Karpas-422 (cell line): ENCODE measurements at regions not wholly inside any gene's neighbourhood (a gene's known extent, or its start where the extent isn't known, plus 50 kb on each side); places are given as distances from the start of the nearest gene placed in this dataset.

Source experiments
- DNase-seq: peaks from one replicate; pipeline ENCODE4 v3.0.0-alpha.2; 2015
- H2AFZ ChIP-seq: fragments of 200-600 bp; sonication (generic); 2 replicates; pipeline ENCODE4 v1.6.1; 2014; ENCODE audit warnings: antibody characterized with exemption, low read length, mixed read lengths
- H3K27ac ChIP-seq: fragments of 200-600 bp; sonication (generic); 2 replicates; pipeline ENCODE4 v1.5.1; 2014; ENCODE audit warnings: mild to moderate bottlenecking, low read length, moderate library complexity
- H3K27me3 ChIP-seq: fragments of 200-600 bp; sonication (generic); 2 replicates; pipeline ENCODE4 v1.6.1; 2014; ENCODE audit warnings: low read length, mixed read lengths
- H3K36me3 ChIP-seq: fragments of 200-600 bp; sonication (generic); 2 replicates; pipeline ENCODE4 v1.6.1; 2014; ENCODE audit warnings: low read length, mixed read lengths; ENCODE audit not compliant: insufficient read depth
- H3K4me1 ChIP-seq: fragments of 200-600 bp; sonication (generic); 2 replicates; pipeline ENCODE4 v1.6.1; 2014; ENCODE audit warnings: mild to moderate bottlenecking, low read length, mixed read lengths
- H3K4me2 ChIP-seq: fragments of 200-600 bp; sonication (generic); 2 replicates; pipeline ENCODE4 v1.6.1; 2014; ENCODE audit warnings: low read length, low read depth, mild to moderate bottlenecking; ENCODE audit not compliant: poor library complexity, severe bottlenecking
- H3K4me3 ChIP-seq: fragments of 200-600 bp; sonication (generic); 2 replicates; pipeline ENCODE4 v1.5.1; 2014; ENCODE audit warnings: mild to moderate bottlenecking, antibody characterized with exemption, low read length, mixed read lengths
- H3K79me2 ChIP-seq: fragments of 200-600 bp; sonication (generic); 2 replicates; pipeline ENCODE4 v1.6.1; 2014; ENCODE audit warnings: mild to moderate bottlenecking, low read length, mixed read lengths
- H3K9ac ChIP-seq: fragments of 200-600 bp; sonication (generic); 2 replicates; pipeline ENCODE4 v1.6.0; 2014; ENCODE audit warnings: low read length
- H3K9me2 ChIP-seq: fragments of 200-600 bp; sonication (generic), shearing (Covaris generic); replicated peaks from 2 replicates; pipeline ENCODE4 v1.6.0; 2014; ENCODE audit warnings: mild to moderate bottlenecking, low read length, moderate library complexity; ENCODE audit not compliant: insufficient read depth
- H3K9me3 ChIP-seq: fragments of 300-700, 200-600 bp; sonication (generic); 2 replicates; pipeline ENCODE4 v1.6.1; 2014; ENCODE audit warnings: low read length, mixed read lengths
- H4K20me1 ChIP-seq: fragments of 200-600 bp; sonication (generic); 2 replicates; pipeline ENCODE4 v1.6.1; 2014; ENCODE audit warnings: mild to moderate bottlenecking, antibody characterized with exemption, low read length, low read depth; ENCODE audit not compliant: insufficient read depth

DNA sequence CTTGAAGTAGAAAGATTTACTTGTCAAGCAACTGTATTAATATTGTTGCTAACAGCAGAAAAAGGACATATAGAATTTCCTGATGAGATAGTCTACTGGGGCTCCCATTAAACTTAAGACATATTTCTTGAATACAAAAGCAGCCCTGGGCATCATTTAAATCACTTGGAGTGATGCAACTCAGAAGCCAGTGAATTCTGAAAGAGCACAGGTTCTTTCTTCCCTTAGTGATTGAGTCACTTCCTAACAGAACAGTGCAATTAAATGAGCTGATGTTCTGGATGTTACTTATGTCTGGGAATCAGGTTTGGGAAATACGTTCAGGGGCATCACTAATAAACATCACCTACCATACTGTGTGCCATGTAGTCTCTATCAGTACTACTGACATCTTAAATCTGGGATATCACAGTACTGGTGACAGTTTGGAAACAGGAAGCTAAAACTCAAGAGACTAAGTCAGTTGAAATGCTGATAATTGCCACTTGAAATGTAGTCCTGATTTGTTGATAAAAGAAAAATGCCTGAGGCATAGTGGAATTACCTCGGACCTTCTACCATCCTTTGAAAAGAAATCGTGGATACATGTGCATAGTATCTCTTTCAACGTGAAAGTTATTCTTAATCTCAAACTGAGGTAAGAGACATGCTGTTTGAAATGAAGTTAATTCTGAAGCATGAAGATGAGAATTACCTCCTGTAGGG is 249.2 kb upstream of the GPRIN3 start:
- no peak overlapping the region for H3K27ac ChIP-seq
- DNase-seq, result no peak
- H3K79me2 ChIP-seq, result no peaks in the 10 kb centered on the region
- H3K9me3 ChIP-seq, result no peaks in the 10 kb centered on the region
- H2AFZ ChIP-seq, result no peak overlapping the region
- no peaks in the 10 kb centered on the region for H3K4me1 ChIP-seq
- no peak overlapping the region for H3K4me3 ChIP-seq
- H4K20me1 ChIP-seq, result no peaks in the 10 kb centered on the region
- no peaks in the 10 kb centered on the region for H3K9me2 ChIP-seq
- H3K4me2 ChIP-seq, result no peak overlapping the region
- no peaks in the 10 kb centered on the region for H3K36me3 ChIP-seq
- H3K27me3 ChIP-seq, result no peaks in the 10 kb centered on the region
- no peak overlapping the region for H3K9ac ChIP-seq

DNA sequence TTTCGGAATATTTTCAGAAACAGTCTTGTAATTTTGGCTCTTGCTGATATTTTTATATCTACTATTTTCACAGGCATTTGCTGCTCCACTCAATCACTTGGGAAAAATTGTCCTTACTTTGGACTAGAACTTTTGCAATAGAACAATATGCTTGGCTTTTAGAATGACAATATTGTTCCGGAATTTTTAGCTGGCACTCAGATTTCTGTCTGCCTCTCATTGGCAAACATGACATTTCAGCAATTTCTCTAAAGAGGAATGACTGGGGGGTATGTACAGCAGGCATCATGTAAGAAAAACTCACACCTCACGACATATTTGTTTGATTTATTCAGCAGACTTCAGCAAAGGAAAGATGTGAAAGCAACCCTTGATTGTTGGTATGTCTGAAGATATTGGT is 243.6 kb upstream of the GPRIN3 start:
- H3K27ac ChIP-seq, result no peak overlapping the region
- no peak for DNase-seq

DNA sequence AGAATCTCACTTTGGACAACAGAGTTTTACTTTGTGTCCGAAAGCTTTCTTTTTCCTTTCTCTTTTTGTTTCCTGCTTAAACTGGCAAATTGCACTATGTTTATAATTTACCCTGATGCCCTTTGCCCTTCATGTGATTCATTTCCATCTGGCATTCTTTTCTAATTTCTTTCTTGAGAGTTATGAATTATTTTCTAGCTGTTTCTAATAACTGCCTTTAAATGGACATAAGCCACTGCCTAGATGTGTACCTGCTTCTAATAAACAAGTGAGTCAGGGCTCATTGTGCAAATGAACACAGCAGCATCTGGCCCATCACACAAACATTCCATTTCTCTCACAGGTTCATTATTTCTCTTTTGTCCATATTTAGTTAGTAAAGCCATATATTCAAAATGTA is 242.3 kb upstream of the GPRIN3 start:
- H3K4me2 ChIP-seq, result no peak overlapping the region
- H3K4me1 ChIP-seq, result no peaks in the 10 kb centered on the region
- no peaks in the 10 kb centered on the region for H3K36me3 ChIP-seq
- no peaks in the 10 kb centered on the region for H3K9me3 ChIP-seq
- H3K27ac ChIP-seq, result no peak overlapping the region
- DNase-seq, result no peak
- H3K27me3 ChIP-seq, result 0 out of 2 replicates have a peak, but pooled peaks cover 2% of the 10 kb centered on the region
- no peak overlapping the region for H2AFZ ChIP-seq
- no peak overlapping the region for H3K4me3 ChIP-seq
- no peaks in the 10 kb centered on the region for H3K9me2 ChIP-seq
- no peak overlapping the region for H3K9ac ChIP-seq
- no peaks in the 10 kb centered on the region for H3K79me2 ChIP-seq
- no peaks in the 10 kb centered on the region for H4K20me1 ChIP-seq

More for the DNA sequence above, 243.6 kb upstream of the GPRIN3 start:
- no peaks in the 10 kb centered on the region for H3K79me2 ChIP-seq
- H3K9me3 ChIP-seq, result no peaks in the 10 kb centered on the region
- no peaks in the 10 kb centered on the region for H4K20me1 ChIP-seq
- no peak overlapping the region for H2AFZ ChIP-seq
- H3K4me2 ChIP-seq, result no peak overlapping the region
- 0 out of 2 replicates have a peak, but pooled peaks cover 2% of the 10 kb centered on the region for H3K27me3 ChIP-seq
- H3K4me1 ChIP-seq, result no peaks in the 10 kb centered on the region
- no peak overlapping the region for H3K4me3 ChIP-seq
- no peaks in the 10 kb centered on the region for H3K36me3 ChIP-seq
- no peak overlapping the region for H3K9ac ChIP-seq
- H3K9me2 ChIP-seq, result no peaks in the 10 kb centered on the region

DNA sequence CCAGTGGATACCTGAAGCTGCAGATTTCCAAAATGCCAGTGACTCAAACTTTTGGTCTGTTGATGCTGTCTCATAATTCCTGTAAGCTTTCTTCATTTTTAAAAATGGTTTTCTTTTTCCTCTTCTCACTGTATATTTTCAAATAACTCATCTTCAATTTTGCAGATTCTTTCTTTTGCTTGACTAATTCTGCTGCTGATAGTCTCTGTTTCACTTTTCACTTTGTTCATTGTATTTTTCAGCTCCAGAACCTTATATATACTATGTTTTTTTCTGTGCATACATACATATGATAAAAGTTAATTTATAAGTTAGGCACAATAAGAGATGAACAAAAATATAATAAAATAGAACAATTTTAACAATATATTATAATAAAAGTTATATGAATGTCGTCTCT is 237.7 kb upstream of the GPRIN3 start:
- Histone ChIP-seq H3K79me2 (no peaks in the 10 kb centered on the region), H3K36me3 (no peaks in the 10 kb centered on the region), H3K4me3 (no peak overlapping the region), H3K27me3 (no peaks in the 10 kb centered on the region), H3K4me1 (no peaks in the 10 kb centered on the region), H3K9me2 (no peaks in the 10 kb centered on the region; the same call in 1 of the 2 replicates), H4K20me1 (no peaks in the 10 kb centered on the region), H3K9ac (no peak overlapping the region), H2AFZ (no peak overlapping the region), H3K27ac (no peak overlapping the region), H3K9me3 (peaks cover 11% of the 10 kb centered on the region; the same call in 1 of the 2 replicates), H3K4me2 (no peak overlapping the region)
- no peak for DNase-seq

DNA sequence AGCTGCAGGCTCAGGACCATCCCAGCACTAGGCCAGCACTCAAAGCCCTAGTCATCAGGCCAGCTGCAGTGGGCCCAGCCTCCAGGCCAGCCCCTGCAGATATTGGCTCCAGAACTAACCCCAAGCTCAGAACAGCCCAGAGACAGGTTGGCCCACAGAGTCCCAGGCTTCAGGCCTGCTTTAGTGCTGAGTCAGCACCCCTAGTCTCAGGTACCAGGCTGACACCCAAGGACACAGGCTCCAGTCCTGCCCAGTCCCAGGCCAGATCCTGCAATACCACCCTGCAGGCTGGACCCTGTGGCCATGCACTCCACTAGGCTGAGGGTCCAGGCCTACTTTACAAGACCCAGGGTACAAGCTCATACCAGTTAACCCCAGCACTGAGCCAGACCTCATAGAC is 234.4 kb upstream of the GPRIN3 start:
- no peak overlapping the region for H3K4me3 ChIP-seq
- no peaks in the 10 kb centered on the region for H4K20me1 ChIP-seq
- H3K4me1 ChIP-seq, result no peaks in the 10 kb centered on the region
- H3K27me3 ChIP-seq, result no peaks in the 10 kb centered on the region
- H3K9ac ChIP-seq, result no peak overlapping the region
- no peak overlapping the region for H3K4me2 ChIP-seq
- H2AFZ ChIP-seq, result no peak overlapping the region
- H3K79me2 ChIP-seq, result no peaks in the 10 kb centered on the region
- H3K36me3 ChIP-seq, result no peaks in the 10 kb centered on the region
- no peak for DNase-seq
- no peak overlapping the region for H3K27ac ChIP-seq
- H3K9me2 ChIP-seq, result no peaks in the 10 kb centered on the region; the same call in 1 of the 2 replicates
- H3K9me3 ChIP-seq, result peaks cover 11% of the 10 kb centered on the region; the same call in 1 of the 2 replicates

DNA sequence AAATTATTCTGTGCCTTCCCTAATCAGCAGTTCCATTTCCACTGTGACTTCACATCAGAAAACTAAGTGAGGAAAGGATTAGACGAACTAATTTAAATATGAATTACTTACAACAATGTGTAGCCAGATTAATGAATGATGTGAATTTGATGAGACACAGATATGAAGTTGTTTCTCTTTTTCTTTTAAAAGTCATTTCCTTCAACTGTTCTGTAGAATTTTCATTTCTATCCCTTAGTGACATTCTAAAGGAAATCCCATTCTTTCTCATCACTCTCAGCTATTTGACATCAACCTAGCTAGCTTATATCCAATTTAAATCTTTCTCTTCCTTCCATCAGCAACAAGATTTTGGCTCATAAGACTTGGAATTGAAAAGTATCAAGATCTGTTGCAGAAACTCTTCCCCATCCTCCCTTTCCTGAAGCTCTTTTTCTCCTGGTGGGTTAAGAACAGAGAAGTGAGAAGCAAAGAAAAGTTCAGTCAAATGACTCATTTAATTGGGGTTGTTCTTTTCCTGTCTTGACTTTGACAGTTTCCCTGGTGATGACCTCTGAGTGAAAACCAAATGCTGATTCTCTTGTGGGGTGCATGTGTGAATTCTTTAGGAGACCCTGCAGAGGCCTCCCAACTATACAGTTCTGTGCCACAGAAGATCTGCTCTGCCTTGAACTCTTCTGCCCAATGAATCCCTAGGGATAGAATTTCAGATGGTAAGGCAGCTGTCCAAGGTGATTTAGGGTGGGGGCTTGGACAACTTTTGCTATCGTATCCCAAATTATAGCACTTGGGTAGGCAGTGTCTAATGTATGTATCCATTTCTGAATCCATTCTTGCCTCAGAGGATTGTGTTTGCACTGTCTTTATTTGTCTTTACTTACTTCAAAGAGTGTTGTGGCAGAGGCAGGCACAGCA is 232.5 kb upstream of the GPRIN3 start:
- H3K4me1 ChIP-seq, result no peaks in the 10 kb centered on the region
- no peak overlapping the region for H3K27ac ChIP-seq
- H3K9me2 ChIP-seq, result no peaks in the 10 kb centered on the region; the same call in 1 of the 2 replicates
- H3K4me2 ChIP-seq, result no peak overlapping the region
- DNase-seq, result no peak
- no peaks in the 10 kb centered on the region for H3K27me3 ChIP-seq
- no peaks in the 10 kb centered on the region for H4K20me1 ChIP-seq
- no peak overlapping the region for H3K4me3 ChIP-seq
- no peak overlapping the region for H3K9ac ChIP-seq
- no peak overlapping the region for H2AFZ ChIP-seq
- H3K9me3 ChIP-seq, result peaks cover 11% of the 10 kb centered on the region; the same call in 1 of the 2 replicates
- H3K79me2 ChIP-seq, result no peaks in the 10 kb centered on the region
- H3K36me3 ChIP-seq, result no peaks in the 10 kb centered on the region

DNA sequence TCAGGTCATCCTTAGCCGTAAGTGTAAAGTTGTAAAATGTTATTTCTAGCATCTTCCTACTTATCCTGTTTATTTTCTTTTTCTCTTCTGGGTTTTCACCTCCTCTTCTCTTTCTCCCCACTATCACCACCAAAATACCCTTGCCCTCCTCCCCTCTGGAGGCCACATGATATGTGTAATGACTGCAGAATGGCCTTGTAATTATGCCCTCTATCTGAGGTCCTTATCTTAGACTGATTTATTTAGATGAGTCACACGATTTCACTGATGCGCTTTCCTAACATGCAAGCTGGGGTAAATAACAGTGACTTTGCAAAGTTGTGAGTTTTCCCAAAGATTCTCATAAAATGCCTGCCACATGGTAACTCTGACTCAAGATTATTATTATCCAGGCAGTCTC is 231.8 kb upstream of the GPRIN3 start:
- Histone ChIP-seq H3K79me2 (no peaks in the 10 kb centered on the region), H3K9me2 (no peaks in the 10 kb centered on the region; the same call in 1 of the 2 replicates), H3K4me2 (no peak overlapping the region), H3K36me3 (no peaks in the 10 kb centered on the region), H3K27ac (no peak overlapping the region), H2AFZ (no peak overlapping the region), H3K4me1 (no peaks in the 10 kb centered on the region), H4K20me1 (no peaks in the 10 kb centered on the region), H3K9ac (no peak overlapping the region), H3K4me3 (no peak overlapping the region), H3K9me3 (peaks cover 11% of the 10 kb centered on the region; the same call in 1 of the 2 replicates), H3K27me3 (no peaks in the 10 kb centered on the region)
- DNase-seq, result no peak

DNA sequence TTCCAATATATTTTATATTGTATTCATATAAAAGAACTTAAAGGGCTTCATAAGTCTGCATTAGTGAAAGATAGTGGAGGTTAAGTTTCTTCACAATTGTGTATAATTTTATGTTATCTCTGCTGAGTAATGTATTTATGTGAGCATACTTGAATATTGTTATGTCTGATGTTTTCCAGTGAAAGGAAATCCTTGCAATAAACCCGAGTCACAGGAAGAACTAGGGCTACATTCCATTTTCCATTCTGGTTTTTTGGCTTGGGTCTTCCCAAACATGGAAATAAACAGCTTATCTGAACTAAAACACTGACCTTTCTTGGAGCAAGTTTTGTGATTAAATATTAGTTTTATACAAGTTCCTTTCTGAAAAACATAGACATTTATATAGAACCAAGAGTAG is 231.3 kb upstream of the GPRIN3 start:
- no peaks in the 10 kb centered on the region for H3K36me3 ChIP-seq
- H3K9ac ChIP-seq, result no peak overlapping the region
- H3K79me2 ChIP-seq, result no peaks in the 10 kb centered on the region
- no peaks in the 10 kb centered on the region for H3K4me1 ChIP-seq
- no peaks in the 10 kb centered on the region for H3K27me3 ChIP-seq
- H3K9me2 ChIP-seq, result no peaks in the 10 kb centered on the region; the same call in 1 of the 2 replicates
- H2AFZ ChIP-seq, result no peak overlapping the region
- H3K4me3 ChIP-seq, result no peak overlapping the region
- DNase-seq, result no peak
- H4K20me1 ChIP-seq, result no peaks in the 10 kb centered on the region
- H3K9me3 ChIP-seq, result peaks cover 11% of the 10 kb centered on the region; the same call in 1 of the 2 replicates
- no peak overlapping the region for H3K27ac ChIP-seq
- H3K4me2 ChIP-seq, result no peak overlapping the region
